ENCODE measurements at regions not wholly inside any gene's neighbourhood (a gene's known extent, or its start where the extent isn't known, plus 50 kb on each side); places are given as distances from the start of the nearest gene placed in this dataset.

DNA sequence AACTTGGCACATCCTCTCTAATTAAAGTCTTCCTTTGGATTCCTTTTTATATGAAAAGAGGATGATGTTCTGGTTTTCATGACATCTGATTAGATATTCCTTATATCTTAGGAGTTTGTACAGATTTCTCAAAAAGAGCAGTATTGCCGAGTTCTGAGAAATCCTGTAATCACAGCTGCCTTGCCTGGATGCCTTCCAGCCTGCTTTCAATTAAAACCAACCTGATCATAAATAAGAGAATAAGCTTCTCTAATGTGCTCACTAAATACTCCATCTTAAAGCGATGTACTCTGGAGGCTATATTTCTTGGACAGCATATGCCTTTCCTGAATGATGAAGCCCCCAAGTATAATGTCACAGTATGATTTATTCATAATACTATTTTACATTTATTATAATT is 1203.8 kb upstream of the PIK3C3 start:
- TF ChIP-seq POLR2AphosphoS5 (IDR thresholded peaks at IDR 0.05) (no peak), POLR2A (IDR thresholded peaks at IDR 0.05) (no peak)
- TF ChIP-seq, protein P1, sequence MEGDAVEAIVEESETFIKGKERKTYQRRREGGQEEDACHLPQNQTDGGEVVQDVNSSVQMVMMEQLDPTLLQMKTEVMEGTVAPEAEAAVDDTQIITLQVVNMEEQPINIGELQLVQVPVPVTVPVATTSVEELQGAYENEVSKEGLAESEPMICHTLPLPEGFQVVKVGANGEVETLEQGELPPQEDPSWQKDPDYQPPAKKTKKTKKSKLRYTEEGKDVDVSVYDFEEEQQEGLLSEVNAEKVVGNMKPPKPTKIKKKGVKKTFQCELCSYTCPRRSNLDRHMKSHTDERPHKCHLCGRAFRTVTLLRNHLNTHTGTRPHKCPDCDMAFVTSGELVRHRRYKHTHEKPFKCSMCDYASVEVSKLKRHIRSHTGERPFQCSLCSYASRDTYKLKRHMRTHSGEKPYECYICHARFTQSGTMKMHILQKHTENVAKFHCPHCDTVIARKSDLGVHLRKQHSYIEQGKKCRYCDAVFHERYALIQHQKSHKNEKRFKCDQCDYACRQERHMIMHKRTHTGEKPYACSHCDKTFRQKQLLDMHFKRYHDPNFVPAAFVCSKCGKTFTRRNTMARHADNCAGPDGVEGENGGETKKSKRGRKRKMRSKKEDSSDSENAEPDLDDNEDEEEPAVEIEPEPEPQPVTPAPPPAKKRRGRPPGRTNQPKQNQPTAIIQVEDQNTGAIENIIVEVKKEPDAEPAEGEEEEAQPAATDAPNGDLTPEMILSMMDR (IDR thresholded peaks at IDR 0.05) = no peak
